ENCODE measurements at regions not wholly inside any gene's neighbourhood (a gene's known extent, or its start where the extent isn't known, plus 50 kb on each side); places are given as distances from the start of the nearest gene placed in this dataset.

DNA sequence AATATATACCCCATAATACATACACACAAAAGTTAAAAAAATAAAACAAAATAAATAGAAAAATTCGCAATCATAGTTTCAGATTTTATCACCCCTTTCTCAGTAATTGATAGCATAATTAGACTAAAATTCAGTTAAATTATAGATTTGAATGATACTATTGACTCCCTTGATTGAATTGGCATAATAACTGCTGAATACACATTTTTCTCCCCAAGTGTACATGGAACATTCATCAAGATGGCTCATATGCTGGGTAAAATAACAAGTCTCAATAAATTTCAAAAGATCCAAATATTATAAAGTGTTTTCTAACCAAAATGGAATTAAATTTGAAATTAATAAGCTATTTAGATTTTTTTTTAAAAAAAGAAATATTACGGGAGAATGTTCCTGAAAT, 616.1 kb downstream of the MAFB start:
- no peaks in the 10 kb centered on the region for H4K20me1 ChIP-seq (ENCODE audit: insufficient read depth, low read length)
- DNase-seq (ENCODE audit: insufficient read length, low spot score, missing footprints), result no peak
- H3K4me2 ChIP-seq (ENCODE audit: insufficient read depth, low read length), result no peak overlapping the region
- H2AFZ ChIP-seq (ENCODE audit: low read length), result no peak overlapping the region
- H3K79me2 ChIP-seq (ENCODE audit: insufficient read depth, low read length), result no peaks in the 10 kb centered on the region
- no peaks in the 10 kb centered on the region for H3K9me3 ChIP-seq (ENCODE audit: low read depth, low read length)
- H3K4me3 ChIP-seq (ENCODE audit: insufficient read depth, low read length), result no peak overlapping the region
- no peaks in the 10 kb centered on the region for H3K36me3 ChIP-seq (ENCODE audit: insufficient read depth, low read length)
- H3K27ac ChIP-seq (ENCODE audit: low read depth, low read length), result no peak overlapping the region
- TF ChIP-seq CTCF (IDR thresholded peaks at IDR 0.05; ENCODE audit: extremely low read depth, low read depth, low read length), result no peak
- H3K27me3 ChIP-seq (ENCODE audit: insufficient read depth, low read length), result no peaks in the 10 kb centered on the region
- no peaks in the 10 kb centered on the region for H3K4me1 ChIP-seq (ENCODE audit: insufficient read depth, low read length)

DNA sequence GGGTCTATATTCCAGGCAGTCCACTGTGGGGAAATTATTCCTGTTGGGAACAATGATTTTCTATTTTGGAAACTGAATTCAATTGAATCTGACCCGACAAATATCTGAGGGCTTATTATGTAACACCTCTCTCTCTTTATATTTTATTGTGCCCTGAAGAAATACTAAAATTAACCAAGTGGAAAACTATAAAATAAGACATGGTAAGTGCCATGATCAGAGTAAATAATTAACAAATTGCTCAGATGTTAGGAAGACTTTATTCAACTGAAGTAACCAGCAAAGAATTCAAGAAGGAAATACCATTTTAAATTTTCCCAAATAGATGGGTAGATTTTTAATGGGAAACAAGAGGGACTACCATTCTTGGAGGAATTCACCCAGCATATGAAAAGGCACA, 632.9 kb downstream of the MAFB start:
- no peak overlapping the region for H3K27ac ChIP-seq (ENCODE audit: low read depth, low read length)
- no peak for DNase-seq (ENCODE audit: insufficient read length, low spot score, missing footprints)
- no peak for TF ChIP-seq CTCF (IDR thresholded peaks at IDR 0.05; ENCODE audit: extremely low read depth, low read depth, low read length)
- H4K20me1 ChIP-seq (ENCODE audit: insufficient read depth, low read length), result no peaks in the 10 kb centered on the region
- H3K4me2 ChIP-seq (ENCODE audit: insufficient read depth, low read length), result no peak overlapping the region
- no peaks in the 10 kb centered on the region for H3K79me2 ChIP-seq (ENCODE audit: insufficient read depth, low read length)
- H3K4me1 ChIP-seq (ENCODE audit: insufficient read depth, low read length), result no peaks in the 10 kb centered on the region
- no peaks in the 10 kb centered on the region for H3K36me3 ChIP-seq (ENCODE audit: insufficient read depth, low read length)
- no peak overlapping the region for H2AFZ ChIP-seq (ENCODE audit: low read length)
- no peak overlapping the region for H3K4me3 ChIP-seq (ENCODE audit: insufficient read depth, low read length)
- H3K27me3 ChIP-seq (ENCODE audit: insufficient read depth, low read length), result no peaks in the 10 kb centered on the region
- no peaks in the 10 kb centered on the region for H3K9me3 ChIP-seq (ENCODE audit: low read depth, low read length)

DNA sequence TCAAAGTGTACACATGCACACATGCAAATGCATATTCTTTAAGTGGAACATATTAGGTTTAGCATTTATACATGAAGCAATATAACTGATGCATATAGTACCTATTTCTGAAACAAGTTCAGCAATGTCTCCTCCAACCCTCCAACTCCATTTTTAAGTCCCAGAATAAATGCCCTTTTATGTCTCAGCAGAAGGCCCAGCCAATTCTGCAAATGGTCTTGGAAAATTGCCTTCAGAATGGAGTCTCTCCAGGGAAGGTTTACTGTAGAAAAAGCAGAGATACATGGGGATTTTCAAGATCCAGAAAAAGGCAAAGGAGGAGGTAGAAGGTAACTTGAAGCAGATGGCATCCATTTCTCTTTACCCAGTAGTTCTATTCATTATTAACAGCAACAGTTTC, 633.3 kb downstream of the MAFB start:
- Histone ChIP-seq H3K79me2 (ENCODE audit: insufficient read depth, low read length) (no peaks in the 10 kb centered on the region), H3K36me3 (ENCODE audit: insufficient read depth, low read length) (no peaks in the 10 kb centered on the region), H3K27ac (ENCODE audit: low read depth, low read length) (no peak overlapping the region), H4K20me1 (ENCODE audit: insufficient read depth, low read length) (no peaks in the 10 kb centered on the region), H3K9me3 (ENCODE audit: low read depth, low read length) (no peaks in the 10 kb centered on the region), H2AFZ (ENCODE audit: low read length) (no peak overlapping the region), H3K27me3 (ENCODE audit: insufficient read depth, low read length) (no peaks in the 10 kb centered on the region), H3K4me3 (ENCODE audit: insufficient read depth, low read length) (no peak overlapping the region), H3K4me1 (ENCODE audit: insufficient read depth, low read length) (no peaks in the 10 kb centered on the region), H3K4me2 (ENCODE audit: insufficient read depth, low read length) (no peak overlapping the region)
- DNase-seq (ENCODE audit: insufficient read length, low spot score, missing footprints), result no peak
- TF ChIP-seq CTCF (IDR thresholded peaks at IDR 0.05; ENCODE audit: extremely low read depth, low read depth, low read length), result no peak

DNA sequence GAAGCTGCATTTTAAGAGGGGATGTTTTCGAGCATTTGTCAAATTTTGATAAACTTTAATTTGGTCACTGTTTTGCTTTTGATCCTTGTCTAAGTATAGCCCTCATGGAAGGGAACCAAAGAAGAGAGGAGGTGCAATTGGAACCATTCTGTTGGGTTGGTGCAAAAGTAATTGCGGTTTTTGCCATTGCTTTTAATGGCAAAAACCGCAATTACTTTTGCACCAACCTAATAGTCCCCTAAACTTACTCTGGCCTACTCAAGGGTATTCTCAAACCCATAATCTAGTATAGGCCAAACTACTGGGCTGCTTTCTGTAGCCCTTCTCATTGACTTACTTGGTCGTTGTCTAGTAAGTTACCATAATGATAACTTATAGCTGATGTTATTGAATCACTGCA, 634.7 kb downstream of the MAFB start:
- Histone ChIP-seq H4K20me1 (ENCODE audit: insufficient read depth, low read length) (no peaks in the 10 kb centered on the region), H3K4me2 (ENCODE audit: insufficient read depth, low read length) (no peak overlapping the region), H3K9me3 (ENCODE audit: low read depth, low read length) (no peaks in the 10 kb centered on the region), H3K36me3 (ENCODE audit: insufficient read depth, low read length) (no peaks in the 10 kb centered on the region), H3K27me3 (ENCODE audit: insufficient read depth, low read length) (no peaks in the 10 kb centered on the region), H3K4me1 (ENCODE audit: insufficient read depth, low read length) (no peaks in the 10 kb centered on the region), H3K79me2 (ENCODE audit: insufficient read depth, low read length) (no peaks in the 10 kb centered on the region), H2AFZ (ENCODE audit: low read length) (no peak overlapping the region), H3K4me3 (ENCODE audit: insufficient read depth, low read length) (no peak overlapping the region), H3K27ac (ENCODE audit: low read depth, low read length) (no peak overlapping the region)
- no peak for TF ChIP-seq CTCF (IDR thresholded peaks at IDR 0.05; ENCODE audit: extremely low read depth, low read depth, low read length)
- DNase-seq (ENCODE audit: insufficient read length, low spot score, missing footprints), result no peak
